CD14-positive monocyte (primary cell): ENCODE measurements at regions not wholly inside any gene's neighbourhood (a gene's known extent, or its start where the extent isn't known, plus 50 kb on each side); places are given as distances from the start of the nearest gene placed in this dataset.

ENCODE experiments used
- DNase-seq, 3 donors: peaks; one replicate each; pipeline ENCODE4 v3.0.0-alpha.2; 2011 to 2022
- H2AFZ ChIP-seq: 2 replicates; pipeline ENCODE4 v1.6.0; 2012; ENCODE audit warnings: mild to moderate bottlenecking, low read depth, low read length, inconsistent platforms; ENCODE audit not compliant: insufficient read depth, poor library complexity, severe bottlenecking
- H3K27ac ChIP-seq, 2 donors: 1 replicate in 1 of 2; 2 replicates in 1 of 2; pipeline ENCODE4 v1.5.1; 2012 to 2013; ENCODE audit warnings: low read length in 2 of 2, control low read depth in 1 of 2, inconsistent platforms in 1 of 2, low read depth in 1 of 2, mild to moderate bottlenecking in 1 of 2
- H3K27me3 ChIP-seq, 2 donors: one replicate each; pipeline versions ENCODE4 v1.6.0 to v1.6.1; 2011 to 2013; ENCODE audit warnings: low read length in 2 of 2; ENCODE audit not compliant: control insufficient read depth in 2 of 2, insufficient read depth in 2 of 2
- H3K36me3 ChIP-seq, 2 donors: replicated peaks in 1 of 2; 1 replicate in 1 of 2; 2 replicates in 1 of 2; pipeline versions ENCODE4 v1.5.1 to v1.6.1; 2012 to 2013; ENCODE audit warnings: low read length in 2 of 2, control low read depth in 1 of 2, inconsistent platforms in 1 of 2, mild to moderate bottlenecking in 1 of 2; ENCODE audit not compliant: insufficient read depth in 2 of 2, control insufficient read depth in 1 of 2
- H3K4me1 ChIP-seq, 2 donors: 1 replicate in 1 of 2; 2 replicates in 1 of 2; pipeline versions ENCODE4 v1.5.1 to v1.6.1; 2012 to 2013; ENCODE audit warnings: low read length in 2 of 2, control low read depth in 1 of 2, inconsistent platforms in 1 of 2, mild to moderate bottlenecking in 1 of 2, moderate library complexity in 1 of 2; ENCODE audit not compliant: insufficient read depth in 2 of 2, control insufficient read depth in 1 of 2
- H3K4me2 ChIP-seq: replicated peaks from 2 replicates; pipeline ENCODE3; 2012; ENCODE audit warnings: low read length, moderate library complexity, mild to moderate bottlenecking; ENCODE audit not compliant: poor library complexity, severe bottlenecking; ENCODE audit errors: extremely low read depth
- H3K4me3 ChIP-seq, 3 experiments: fragments of 200-600 bp in 1 of 3; sonication (generic) in 1 of 3; replicated peaks in 1 of 3; 1 replicate in 2 of 3; 2 replicates in 1 of 3; pipeline ENCODE4 v1.5.1; 2011 to 2013; ENCODE audit warnings: low read length in 3 of 3, mild to moderate bottlenecking in 3 of 3, control low read depth in 2 of 3, low read depth in 2 of 3, inconsistent platforms in 1 of 3, moderate library complexity in 1 of 3
- H3K79me2 ChIP-seq: 2 replicates; pipeline ENCODE4 v1.6.0; 2012; ENCODE audit warnings: mild to moderate bottlenecking, control low read depth, inconsistent platforms, low read length, moderate library complexity; ENCODE audit not compliant: insufficient read depth
- H3K9ac ChIP-seq: 2 replicates; pipeline ENCODE4 v1.6.0; 2017; ENCODE audit warnings: low read length, mild to moderate bottlenecking; ENCODE audit not compliant: insufficient read depth, poor library complexity, severe bottlenecking
- H3K9me3 ChIP-seq, 2 donors: replicated peaks in 1 of 2; 1 replicate in 1 of 2; 2 replicates in 1 of 2; pipeline versions ENCODE4 v1.5.1 to v1.6.1; 2012 to 2013; ENCODE audit warnings: low read length in 2 of 2, control low read depth in 1 of 2; ENCODE audit not compliant: control insufficient read depth in 1 of 2, insufficient read depth in 1 of 2
- H4K20me1 ChIP-seq: 2 replicates; pipeline ENCODE4 v1.6.0; 2012; ENCODE audit warnings: mild to moderate bottlenecking, low read length, control low read depth, moderate library complexity; ENCODE audit not compliant: insufficient read depth
- H3K27ac Mint-ChIP-seq, 7 donors: one replicate each; pipeline ENCODE4 v1.8.0; 2020; ENCODE audit warnings: mild to moderate bottlenecking in 7 of 7, mixed read lengths in 7 of 7, moderate library complexity in 6 of 7, inconsistent platforms in 2 of 7
- H3K27me3 Mint-ChIP-seq, 3 donors: one replicate each; pipeline ENCODE4 v1.8.0; 2021 to 2022; ENCODE audit warnings: low read depth in 3 of 3, mild to moderate bottlenecking in 3 of 3, mixed read lengths in 3 of 3, moderate library complexity in 3 of 3, inconsistent platforms in 1 of 3
- H3K36me3 Mint-ChIP-seq, 2 donors: one replicate each; pipeline ENCODE4 v1.8.0; 2020; ENCODE audit warnings: mixed read lengths in 2 of 2, inconsistent platforms in 1 of 2, mild to moderate bottlenecking in 1 of 2
- H3K4me1 Mint-ChIP-seq: one replicate; pipeline ENCODE4 v1.8.0; 2020; ENCODE audit warnings: mild to moderate bottlenecking, mixed read lengths
- H3K4me3 Mint-ChIP-seq, 2 donors: one replicate each; pipeline ENCODE4 v1.8.0; 2020; ENCODE audit warnings: mild to moderate bottlenecking in 2 of 2, mixed read lengths in 2 of 2, moderate library complexity in 1 of 2
- H3K9me3 Mint-ChIP-seq, 7 donors: one replicate each; pipeline ENCODE4 v1.8.0; 2020 to 2022; ENCODE audit warnings: mixed read lengths in 7 of 7, mild to moderate bottlenecking in 6 of 7, moderate library complexity in 6 of 7, inconsistent platforms in 2 of 7
- CTCF ChIP-seq: fragments of 200-600 bp; IDR thresholded peaks from one replicate; pipeline ENCODE4 v1.8.0; 2022; ENCODE audit warnings: antibody characterized with exemption, mild to moderate bottlenecking
- WGBS: methylation state at CpG from one replicate; pipeline ENCODE4 v1.1.5; 2013; ENCODE audit warnings: missing lambda C conversion rate; ENCODE audit not compliant: insufficient coverage; 5-methylcytosine and 5-hydroxymethylcytosine counted together
- intact Hi-C, 2 donors: fragments of 100-400 bp; cut with micrococcal nuclease; formaldehyde crosslinking; loops; one replicate each; pipeline versions ENCODE4 v1.15.0 to v1.15.1; 2023

GRCh38 chr13:58879114-58879513, 1247.6 kb downstream of the PCDH17 start:
- H3K4me3 Mint-ChIP-seq: no peak overlapping the region
- Histone ChIP-seq H3K9me3 (no peaks in the 10 kb centered on the region), H3K79me2 (no peaks in the 10 kb centered on the region), H3K4me3 (no peak overlapping the region), H3K4me1 (no peaks in the 10 kb centered on the region), H4K20me1 (no peaks in the 10 kb centered on the region), H3K4me2 (no peak overlapping the region), H3K36me3 (no peaks in the 10 kb centered on the region), H3K27ac (no peak overlapping the region), H3K27me3 (no peaks in the 10 kb centered on the region), H3K9ac (no peak overlapping the region), H2AFZ (no peak overlapping the region)
- no peaks in the 10 kb centered on the region for H3K27me3 Mint-ChIP-seq
- H3K4me1 Mint-ChIP-seq: no peaks in the 10 kb centered on the region
- H3K9me3 Mint-ChIP-seq: peaks cover 0 to 7% (median 0%) of the 10 kb centered on the region in 7 donors
- no peaks in the 10 kb centered on the region for H3K36me3 Mint-ChIP-seq
- TF ChIP-seq CTCF: no peak
- H3K27ac Mint-ChIP-seq: no peak overlapping the region
- DNase-seq: no peak
- intact Hi-C loops: no loop called here

DNA sequence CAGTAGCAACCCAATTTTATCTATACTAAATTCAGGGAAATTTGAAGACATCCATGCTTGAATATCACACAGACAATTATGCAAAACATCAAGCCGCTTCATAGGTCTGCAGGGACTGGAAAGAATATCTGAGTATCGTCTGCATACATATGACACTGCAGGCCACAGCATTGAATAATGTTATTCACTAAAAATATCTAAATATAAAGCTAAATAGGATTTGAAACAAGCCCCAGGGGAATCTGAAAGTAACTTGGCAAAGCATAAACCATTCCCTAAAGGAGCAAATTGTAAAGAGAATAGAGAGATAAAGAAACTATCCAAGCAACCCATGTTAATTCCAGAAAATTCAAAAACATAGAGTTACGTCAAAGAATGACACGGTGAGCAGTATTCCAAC, 1251.0 kb downstream of the PCDH17 start:
- Mint-ChIP-seq H3K4me3 (no peak overlapping the region), H3K27ac (no peak overlapping the region), H3K27me3 (no peaks in the 10 kb centered on the region), H3K36me3 (no peaks in the 10 kb centered on the region), H3K4me1 (no peaks in the 10 kb centered on the region), H3K9me3 (peaks cover 0 to 6% (median 0%) of the 10 kb centered on the region in 7 donors)
- no peaks in the 10 kb centered on the region for H3K4me1 ChIP-seq
- no peaks in the 10 kb centered on the region for H4K20me1 ChIP-seq
- DNase-seq: no peak
- no peaks in the 10 kb centered on the region for H3K79me2 ChIP-seq
- no peak overlapping the region for H3K9ac ChIP-seq
- H3K27me3 ChIP-seq: no peaks in the 10 kb centered on the region
- H3K9me3 ChIP-seq: no peaks in the 10 kb centered on the region
- no peak overlapping the region for H3K4me3 ChIP-seq
- no peak overlapping the region for H3K4me2 ChIP-seq
- WGBS: 90% methylated on average over 2 of the region's 4 CpGs
- H2AFZ ChIP-seq: no peak overlapping the region
- intact Hi-C loops: no loop called here
- no peak for TF ChIP-seq CTCF
- no peaks in the 10 kb centered on the region for H3K36me3 ChIP-seq
- H3K27ac ChIP-seq: no peak overlapping the region
